Neural cell (in vitro differentiated cells): ENCODE measurements at regions not wholly inside any gene's neighbourhood (a gene's known extent, or its start where the extent isn't known, plus 50 kb on each side); places are given as distances from the start of the nearest gene placed in this dataset.

ENCODE experiments used
- H2AFZ ChIP-seq: fragments of 200-600, 300-800 bp; sonication (generic), shearing (Covaris generic); 2 replicates; pipeline ENCODE4 v1.6.0; 2014; ENCODE audit warnings: low read depth, mild to moderate bottlenecking, antibody characterized with exemption, low read length, moderate library complexity
- H3F3A ChIP-seq: fragments of 200-600 bp; shearing (Covaris generic); 2 replicates; pipeline ENCODE4 v1.6.1; 2016; ENCODE audit warnings: mild to moderate bottlenecking, moderate library complexity, mixed read lengths, antibody characterized with exemption, low read length; ENCODE audit not compliant: insufficient read depth, poor library complexity, severe bottlenecking
- H3K27ac ChIP-seq: fragments of 200-600, 300-800 bp; sonication (generic), shearing (Covaris generic); 2 replicates; pipeline ENCODE4 v1.5.1; 2014; ENCODE audit warnings: mild to moderate bottlenecking, low read length, moderate library complexity
- H3K27me3 ChIP-seq: fragments of 300-800, 200-600 bp; sonication (generic), shearing (Covaris generic); 2 replicates; pipeline ENCODE4 v1.6.0; 2014; ENCODE audit warnings: mild to moderate bottlenecking, low read depth, low read length, moderate library complexity; ENCODE audit not compliant: insufficient read depth
- H3K36me3 ChIP-seq: fragments of 300-800, 200-600 bp; sonication (generic), shearing (Covaris generic); 2 replicates; pipeline ENCODE4 v1.5.1; 2014; ENCODE audit warnings: mild to moderate bottlenecking, antibody characterized with exemption, low read length, moderate library complexity; ENCODE audit not compliant: insufficient read depth
- H3K4me2 ChIP-seq: fragments of 300-800, 200-600 bp; sonication (generic), shearing (Covaris generic); 2 replicates; pipeline ENCODE4 v1.6.0; 2014; ENCODE audit warnings: mild to moderate bottlenecking, low read length
- H3K4me3 ChIP-seq: fragments of 300-800, 200-600 bp; sonication (generic), shearing (Covaris generic); 2 replicates; pipeline ENCODE4 v1.5.1; 2014; ENCODE audit warnings: mild to moderate bottlenecking, low read length, moderate library complexity
- H3K79me2 ChIP-seq: fragments of 200-600 bp; shearing (Covaris generic); replicated peaks from 2 replicates; pipeline ENCODE4 v1.6.0; 2014; ENCODE audit warnings: mild to moderate bottlenecking, low read length, moderate library complexity; ENCODE audit not compliant: insufficient read depth
- H3K9ac ChIP-seq: fragments of 300-800, 200-600 bp; sonication (generic), shearing (Covaris generic); 2 replicates; pipeline ENCODE4 v1.6.1; 2016; ENCODE audit warnings: mild to moderate bottlenecking, low read length, mixed read lengths
- H3K9me2 ChIP-seq: fragments of 200-600 bp; shearing (Covaris generic); 2 replicates; pipeline ENCODE4 v1.6.1; 2016; ENCODE audit warnings: mild to moderate bottlenecking, low read length, mixed read lengths; ENCODE audit not compliant: insufficient read depth
- H3K9me3 ChIP-seq: fragments of 200-600, 300-800 bp; sonication (generic), shearing (Covaris generic); 2 replicates; pipeline ENCODE4 v1.6.1; 2016; ENCODE audit warnings: mild to moderate bottlenecking, mixed run types, low read length, moderate library complexity, mixed read lengths
- H4K20me1 ChIP-seq: fragments of 200-600 bp; shearing (Covaris generic); 2 replicates; pipeline ENCODE4 v1.6.1; 2016; ENCODE audit warnings: mild to moderate bottlenecking, mixed run types; ENCODE audit not compliant: insufficient read depth
- EP300 ChIP-seq: fragments of 450-650 bp; conservative IDR thresholded peaks from 2 replicates; pipeline ENCODE4 v1.6.1; 2014; ENCODE audit warnings: antibody characterized with exemption, mild to moderate bottlenecking, moderate library complexity; ENCODE audit not compliant: poor library complexity, severe bottlenecking
- EZH2 ChIP-seq: fragments of 200-600, 300-800 bp; shearing (Covaris generic), sonication (generic); IDR thresholded peaks from 2 replicates; pipeline ENCODE4 v1.6.1; 2014; ENCODE audit warnings: antibody characterized with exemption, low read length, borderline replicate concordance, mild to moderate bottlenecking; ENCODE audit not compliant: insufficient read depth, poor library complexity, severe bottlenecking
- MXI1 ChIP-seq: fragments of 450-650 bp; conservative IDR thresholded peaks from 2 replicates; pipeline ENCODE4 v1.6.1; 2014; ENCODE audit warnings: antibody characterized with exemption, mild to moderate bottlenecking; ENCODE audit not compliant: poor library complexity, severe bottlenecking
- POLR2AphosphoS5 ChIP-seq: IDR thresholded peaks from 2 replicates; pipeline ENCODE4 v1.6.1; 2012
- RAD21 ChIP-seq: fragments of 450-650 bp; conservative IDR thresholded peaks from 2 replicates; pipeline ENCODE4 v1.6.1; 2014; ENCODE audit warnings: antibody characterized with exemption, mild to moderate bottlenecking, moderate library complexity
- SMC3 ChIP-seq: fragments of 450-650 bp; conservative IDR thresholded peaks from 2 replicates; pipeline ENCODE4 v1.6.1; 2014; ENCODE audit warnings: antibody characterized with exemption, mild to moderate bottlenecking, moderate library complexity; ENCODE audit not compliant: poor library complexity
- TAF1 ChIP-seq: IDR thresholded peaks from 2 replicates; pipeline ENCODE4 v1.6.1; 2012; ENCODE audit warnings: low read depth
- TF ChIP-seq, protein P1 (sequence below): fragments of 450-650 bp; IDR thresholded peaks from 2 replicates; pipeline ENCODE4 v1.5.1; 2014; ENCODE audit warnings: antibody characterized with exemption, mild to moderate bottlenecking, moderate library complexity; ENCODE audit not compliant: poor library complexity, severe bottlenecking
- TF ChIP-seq, protein P2 (sequence below): IDR thresholded peaks from 2 replicates; pipeline ENCODE4 v1.6.1; 2012; ENCODE audit warnings: borderline replicate concordance

DNA sequence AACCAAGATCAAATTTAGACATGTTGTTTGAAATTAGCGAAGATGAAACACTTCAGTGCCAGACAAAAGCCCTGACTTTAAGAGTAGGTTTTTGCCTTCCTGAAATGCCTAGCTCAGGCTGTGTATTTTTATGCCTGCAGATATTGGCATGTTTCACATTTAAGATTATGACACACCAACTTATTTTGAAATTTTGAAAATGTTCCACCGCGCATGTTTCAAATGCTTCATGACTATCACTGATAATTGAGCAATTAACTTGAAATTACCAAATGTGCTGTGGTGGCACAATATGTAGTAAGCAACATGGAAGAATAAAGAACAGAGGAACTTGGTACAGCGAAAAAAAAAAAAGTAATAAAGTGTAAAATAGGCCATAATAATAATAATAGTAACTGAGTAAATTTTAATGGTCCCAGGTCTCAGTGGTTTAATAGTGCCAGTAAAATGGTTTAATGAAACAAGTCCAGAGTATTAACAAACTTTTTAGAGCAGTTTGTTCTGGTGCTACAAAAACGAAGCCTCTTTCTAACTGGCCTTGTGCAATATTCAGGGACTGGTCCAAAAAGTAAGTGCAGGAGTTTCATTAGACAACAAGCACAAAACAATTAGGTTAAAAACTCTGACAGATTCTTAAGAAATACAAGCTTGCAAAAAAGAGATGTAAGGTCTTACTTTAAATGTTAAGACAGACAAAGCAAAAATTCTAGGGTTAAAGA is 112.5 kb upstream of the SOX6 start:
- H3K27ac ChIP-seq, result no peak overlapping the region
- H3K4me3 ChIP-seq, result no peak overlapping the region
- H3K9me3 ChIP-seq, result no peaks in the 10 kb centered on the region
- no peak overlapping the region for H3K9ac ChIP-seq
- no peaks in the 10 kb centered on the region for H3K9me2 ChIP-seq
- TF ChIP-seq, protein P1, sequence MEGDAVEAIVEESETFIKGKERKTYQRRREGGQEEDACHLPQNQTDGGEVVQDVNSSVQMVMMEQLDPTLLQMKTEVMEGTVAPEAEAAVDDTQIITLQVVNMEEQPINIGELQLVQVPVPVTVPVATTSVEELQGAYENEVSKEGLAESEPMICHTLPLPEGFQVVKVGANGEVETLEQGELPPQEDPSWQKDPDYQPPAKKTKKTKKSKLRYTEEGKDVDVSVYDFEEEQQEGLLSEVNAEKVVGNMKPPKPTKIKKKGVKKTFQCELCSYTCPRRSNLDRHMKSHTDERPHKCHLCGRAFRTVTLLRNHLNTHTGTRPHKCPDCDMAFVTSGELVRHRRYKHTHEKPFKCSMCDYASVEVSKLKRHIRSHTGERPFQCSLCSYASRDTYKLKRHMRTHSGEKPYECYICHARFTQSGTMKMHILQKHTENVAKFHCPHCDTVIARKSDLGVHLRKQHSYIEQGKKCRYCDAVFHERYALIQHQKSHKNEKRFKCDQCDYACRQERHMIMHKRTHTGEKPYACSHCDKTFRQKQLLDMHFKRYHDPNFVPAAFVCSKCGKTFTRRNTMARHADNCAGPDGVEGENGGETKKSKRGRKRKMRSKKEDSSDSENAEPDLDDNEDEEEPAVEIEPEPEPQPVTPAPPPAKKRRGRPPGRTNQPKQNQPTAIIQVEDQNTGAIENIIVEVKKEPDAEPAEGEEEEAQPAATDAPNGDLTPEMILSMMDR, result no peak
- TF ChIP-seq EP300, result no peak
- no peak for TF ChIP-seq POLR2AphosphoS5
- no peaks in the 10 kb centered on the region for H3F3A ChIP-seq
- H3K4me2 ChIP-seq, result no peak overlapping the region
- no peaks in the 10 kb centered on the region for H3K79me2 ChIP-seq
- no peaks in the 10 kb centered on the region for H3K27me3 ChIP-seq
- H2AFZ ChIP-seq, result no peak overlapping the region
- no peaks in the 10 kb centered on the region for H3K36me3 ChIP-seq
- no peaks in the 10 kb centered on the region for H4K20me1 ChIP-seq

DNA sequence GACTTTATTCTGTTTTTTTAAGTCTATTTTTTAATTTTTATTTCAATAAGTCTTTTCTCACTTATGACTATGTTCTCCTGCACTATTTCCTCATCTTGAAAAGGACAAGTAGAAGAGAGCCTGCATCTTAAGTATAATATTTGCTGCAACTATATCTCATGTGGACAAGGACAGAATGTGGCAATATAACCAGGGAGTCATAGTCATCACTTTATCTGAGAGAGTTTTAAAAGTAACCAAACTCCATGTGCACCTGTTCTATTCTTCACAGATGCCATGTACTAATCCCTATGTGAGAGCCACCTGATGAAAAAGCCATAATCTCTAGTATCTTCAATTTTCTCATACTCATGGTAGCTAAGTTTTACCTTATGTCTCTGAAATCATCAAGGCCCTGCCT is 104.2 kb upstream of the SOX6 start:
- Histone ChIP-seq H3K27ac (no peak overlapping the region), H3K79me2 (no peaks in the 10 kb centered on the region), H3K36me3 (no peaks in the 10 kb centered on the region), H3F3A (no peaks in the 10 kb centered on the region), H3K9me2 (no peaks in the 10 kb centered on the region), H3K4me3 (no peak overlapping the region), H2AFZ (no peak overlapping the region), H3K4me2 (no peak overlapping the region), H4K20me1 (no peaks in the 10 kb centered on the region), H3K9me3 (no peaks in the 10 kb centered on the region), H3K27me3 (no peaks in the 10 kb centered on the region), H3K9ac (no peak overlapping the region)
- TF ChIP-seq EZH2 (no peak), EP300 (no peak), MXI1 (no peak), SMC3 (no peak), TAF1 (no peak), POLR2AphosphoS5 (no peak), RAD21 (no peak)
- TF ChIP-seq, protein P1, result no peak
- TF ChIP-seq, protein P2, sequence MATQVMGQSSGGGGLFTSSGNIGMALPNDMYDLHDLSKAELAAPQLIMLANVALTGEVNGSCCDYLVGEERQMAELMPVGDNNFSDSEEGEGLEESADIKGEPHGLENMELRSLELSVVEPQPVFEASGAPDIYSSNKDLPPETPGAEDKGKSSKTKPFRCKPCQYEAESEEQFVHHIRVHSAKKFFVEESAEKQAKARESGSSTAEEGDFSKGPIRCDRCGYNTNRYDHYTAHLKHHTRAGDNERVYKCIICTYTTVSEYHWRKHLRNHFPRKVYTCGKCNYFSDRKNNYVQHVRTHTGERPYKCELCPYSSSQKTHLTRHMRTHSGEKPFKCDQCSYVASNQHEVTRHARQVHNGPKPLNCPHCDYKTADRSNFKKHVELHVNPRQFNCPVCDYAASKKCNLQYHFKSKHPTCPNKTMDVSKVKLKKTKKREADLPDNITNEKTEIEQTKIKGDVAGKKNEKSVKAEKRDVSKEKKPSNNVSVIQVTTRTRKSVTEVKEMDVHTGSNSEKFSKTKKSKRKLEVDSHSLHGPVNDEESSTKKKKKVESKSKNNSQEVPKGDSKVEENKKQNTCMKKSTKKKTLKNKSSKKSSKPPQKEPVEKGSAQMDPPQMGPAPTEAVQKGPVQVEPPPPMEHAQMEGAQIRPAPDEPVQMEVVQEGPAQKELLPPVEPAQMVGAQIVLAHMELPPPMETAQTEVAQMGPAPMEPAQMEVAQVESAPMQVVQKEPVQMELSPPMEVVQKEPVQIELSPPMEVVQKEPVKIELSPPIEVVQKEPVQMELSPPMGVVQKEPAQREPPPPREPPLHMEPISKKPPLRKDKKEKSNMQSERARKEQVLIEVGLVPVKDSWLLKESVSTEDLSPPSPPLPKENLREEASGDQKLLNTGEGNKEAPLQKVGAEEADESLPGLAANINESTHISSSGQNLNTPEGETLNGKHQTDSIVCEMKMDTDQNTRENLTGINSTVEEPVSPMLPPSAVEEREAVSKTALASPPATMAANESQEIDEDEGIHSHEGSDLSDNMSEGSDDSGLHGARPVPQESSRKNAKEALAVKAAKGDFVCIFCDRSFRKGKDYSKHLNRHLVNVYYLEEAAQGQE, result no peak
